ENCODE measurements at regions not wholly inside any gene's neighbourhood (a gene's known extent, or its start where the extent isn't known, plus 50 kb on each side); places are given as distances from the start of the nearest gene placed in this dataset.

GRCh38 chr2:67851016-67851415 lies 211.8 kb downstream of the C1D start:
- Histone ChIP-seq H3K4me1 (no peaks in the 10 kb centered on the region), H3K9me3 (no peaks in the 10 kb centered on the region), H3K36me3 (replicated peaks) (no peaks in the 10 kb centered on the region), H3K4me3 (no peak overlapping the region), H3K27me3 (ENCODE audit: low read depth) (peaks cover 2% of the 10 kb centered on the region; the same call in 1 of the 2 replicates)
- no peak for DNase-seq (ENCODE audit: low spot score in 2 of 2)
- in situ Hi-C loops (cut with MboI; ENCODE audit: low sequenced_read_pairs), result no loop called here

- DNase-seq (ENCODE audit: low spot score in 2 of 2), result no peak
- Histone ChIP-seq H3K27me3 (ENCODE audit: low read depth) (no peaks in the 10 kb centered on the region), H3K4me1 (no peaks in the 10 kb centered on the region), H3K36me3 (replicated peaks) (no peaks in the 10 kb centered on the region), H3K4me3 (no peak overlapping the region), H3K9me3 (no peaks in the 10 kb centered on the region)
- in situ Hi-C loops (cut with MboI; ENCODE audit: low sequenced_read_pairs), result no loop called here
Observed at GRCh38 chr2:67851956-67852824, 210.6 kb downstream of the C1D start.

GRCh38 chr2:67854103-67854743 lies 208.6 kb downstream of the C1D start:
- in situ Hi-C loops (cut with MboI; ENCODE audit: low sequenced_read_pairs), result no loop called here
- no peak for DNase-seq (ENCODE audit: low spot score in 2 of 2)
- Histone ChIP-seq H3K4me3 (no peak overlapping the region), H3K9me3 (no peaks in the 10 kb centered on the region), H3K4me1 (no peaks in the 10 kb centered on the region), H3K36me3 (replicated peaks) (no peaks in the 10 kb centered on the region), H3K27me3 (ENCODE audit: low read depth) (no peaks in the 10 kb centered on the region)

GRCh38 chr2:67854798-67855197 lies 208.0 kb downstream of the C1D start:
- peak in 1 of 2 experiments; percentile 22 for DNase-seq (ENCODE audit: low spot score in 2 of 2)
- in situ Hi-C loops (cut with MboI; ENCODE audit: low sequenced_read_pairs), result no loop called here
- H3K27me3 ChIP-seq (ENCODE audit: low read depth), result no peaks in the 10 kb centered on the region

GRCh38 chr2:67856866-67857265 lies 205.9 kb downstream of the C1D start:
- in situ Hi-C loops (cut with MboI; ENCODE audit: low sequenced_read_pairs), result no loop called here
- H3K36me3 ChIP-seq (replicated peaks), result no peaks in the 10 kb centered on the region
- H3K9me3 ChIP-seq, result no peaks in the 10 kb centered on the region
- H3K27me3 ChIP-seq (ENCODE audit: low read depth), result no peaks in the 10 kb centered on the region
- H3K4me3 ChIP-seq, result no peak overlapping the region
- H3K4me1 ChIP-seq, result no peaks in the 10 kb centered on the region
- DNase-seq (ENCODE audit: low spot score in 2 of 2), result no peak

More at GRCh38 chr2:67854798-67855197, 208.0 kb downstream of the C1D start:
- Histone ChIP-seq H3K36me3 (replicated peaks) (no peaks in the 10 kb centered on the region), H3K9me3 (no peaks in the 10 kb centered on the region), H3K4me3 (no peak overlapping the region), H3K4me1 (no peaks in the 10 kb centered on the region)

GRCh38 chr2:67857836-67858235 lies 205.0 kb downstream of the C1D start:
- no peaks in the 10 kb centered on the region for H3K9me3 ChIP-seq
- H3K27me3 ChIP-seq (ENCODE audit: low read depth), result no peaks in the 10 kb centered on the region
- no peaks in the 10 kb centered on the region for H3K4me1 ChIP-seq
- DNase-seq (ENCODE audit: low spot score in 2 of 2), result no peak
- no peaks in the 10 kb centered on the region for H3K36me3 ChIP-seq (replicated peaks)
- H3K4me3 ChIP-seq, result no peak overlapping the region
- in situ Hi-C loops (cut with MboI; ENCODE audit: low sequenced_read_pairs), result no loop called here

GRCh38 chr2:67858886-67859285 lies 203.9 kb downstream of the C1D start:
- Histone ChIP-seq H3K4me3 (no peak overlapping the region), H3K4me1 (no peaks in the 10 kb centered on the region), H3K36me3 (replicated peaks) (no peaks in the 10 kb centered on the region), H3K9me3 (no peaks in the 10 kb centered on the region), H3K27me3 (ENCODE audit: low read depth) (no peaks in the 10 kb centered on the region)
- DNase-seq (ENCODE audit: low spot score in 2 of 2), result no peak
- in situ Hi-C loops (cut with MboI; ENCODE audit: low sequenced_read_pairs), result no loop called here

- Histone ChIP-seq H3K4me1 (no peaks in the 10 kb centered on the region), H3K9me3 (no peaks in the 10 kb centered on the region), H3K4me3 (no peak overlapping the region), H3K27me3 (ENCODE audit: low read depth) (no peaks in the 10 kb centered on the region), H3K36me3 (replicated peaks) (no peaks in the 10 kb centered on the region)
- in situ Hi-C loops (cut with MboI; ENCODE audit: low sequenced_read_pairs), result no loop called here
- no peak for DNase-seq (ENCODE audit: low spot score in 2 of 2)
Observed at GRCh38 chr2:67865917-67866316, 196.9 kb downstream of the C1D start.

- no peak for DNase-seq (ENCODE audit: low spot score in 2 of 2)
- H3K4me3 ChIP-seq, result no peak overlapping the region
- no peaks in the 10 kb centered on the region for H3K9me3 ChIP-seq
- H3K27me3 ChIP-seq (ENCODE audit: low read depth), result no peaks in the 10 kb centered on the region
- in situ Hi-C loops (cut with MboI; ENCODE audit: low sequenced_read_pairs), result no loop called here
- H3K36me3 ChIP-seq (replicated peaks), result no peaks in the 10 kb centered on the region
- no peaks in the 10 kb centered on the region for H3K4me1 ChIP-seq
Observed at GRCh38 chr2:67867735-67868134, 195.1 kb downstream of the C1D start.

- DNase-seq (ENCODE audit: low spot score in 2 of 2), result no peak
- Histone ChIP-seq H3K36me3 (replicated peaks) (no peaks in the 10 kb centered on the region), H3K27me3 (ENCODE audit: low read depth) (no peaks in the 10 kb centered on the region), H3K4me3 (no peak overlapping the region), H3K4me1 (no peaks in the 10 kb centered on the region), H3K9me3 (no peaks in the 10 kb centered on the region)
- in situ Hi-C loops (cut with MboI; ENCODE audit: low sequenced_read_pairs), result no loop called here
Observed at GRCh38 chr2:67871686-67872412, 191.0 kb downstream of the C1D start.

GRCh38 chr2:67872481-67872880 lies 190.3 kb downstream of the C1D start:
- no peaks in the 10 kb centered on the region for H3K27me3 ChIP-seq (ENCODE audit: low read depth)
- in situ Hi-C loops (cut with MboI; ENCODE audit: low sequenced_read_pairs), result no loop called here
- no peak overlapping the region for H3K4me3 ChIP-seq
- H3K4me1 ChIP-seq, result no peaks in the 10 kb centered on the region
- no peak for DNase-seq (ENCODE audit: low spot score in 2 of 2)
- H3K9me3 ChIP-seq, result no peaks in the 10 kb centered on the region
- H3K36me3 ChIP-seq (replicated peaks), result no peaks in the 10 kb centered on the region

- no peaks in the 10 kb centered on the region for H3K4me1 ChIP-seq
Observed at GRCh38 chr2:67873916-67874315, 188.9 kb downstream of the C1D start.

GRCh38 chr2:67876176-67876575 lies 186.6 kb downstream of the C1D start:
- in situ Hi-C loops (cut with MboI; ENCODE audit: low sequenced_read_pairs), result no loop called here
- no peak for DNase-seq (ENCODE audit: low spot score in 2 of 2)

More at GRCh38 chr2:67873916-67874315, 188.9 kb downstream of the C1D start:
- no peaks in the 10 kb centered on the region for H3K9me3 ChIP-seq
- no peak overlapping the region for H3K4me3 ChIP-seq
- DNase-seq (ENCODE audit: low spot score in 2 of 2), result no peak
- in situ Hi-C loops (cut with MboI; ENCODE audit: low sequenced_read_pairs), result no loop called here
- no peaks in the 10 kb centered on the region for H3K27me3 ChIP-seq (ENCODE audit: low read depth)
- H3K36me3 ChIP-seq (replicated peaks), result no peaks in the 10 kb centered on the region

GRCh38 chr2:67877301-67877700 lies 185.5 kb downstream of the C1D start:
- no peak overlapping the region for H3K4me3 ChIP-seq
- in situ Hi-C loops (cut with MboI; ENCODE audit: low sequenced_read_pairs), result no loop called here
- H3K27me3 ChIP-seq (ENCODE audit: low read depth), result no peaks in the 10 kb centered on the region
- H3K9me3 ChIP-seq, result no peaks in the 10 kb centered on the region
- DNase-seq (ENCODE audit: low spot score in 2 of 2), result peak in 1 of 2 experiments; percentile 15
- H3K36me3 ChIP-seq (replicated peaks), result no peaks in the 10 kb centered on the region
- no peaks in the 10 kb centered on the region for H3K4me1 ChIP-seq

More at GRCh38 chr2:67876176-67876575, 186.6 kb downstream of the C1D start:
- H3K9me3 ChIP-seq, result no peaks in the 10 kb centered on the region
- H3K4me1 ChIP-seq, result no peaks in the 10 kb centered on the region
- H3K36me3 ChIP-seq (replicated peaks), result no peaks in the 10 kb centered on the region
- no peaks in the 10 kb centered on the region for H3K27me3 ChIP-seq (ENCODE audit: low read depth)
- H3K4me3 ChIP-seq, result no peak overlapping the region
